Thoracic aorta (tissue), 2 donors: ENCODE measurements at regions not wholly inside any gene's neighbourhood (a gene's known extent, or its start where the extent isn't known, plus 50 kb on each side); places are given as distances from the start of the nearest gene placed in this dataset.

ENCODE experiments used
- ATAC-seq: fragments of 150-250 bp; one replicate; pipeline ENCODE4 v1.8.0; 2017; ENCODE audit warnings: low read depth; ENCODE audit not compliant: insufficient number of reproducible peaks, low FRiP score
- DNase-seq: peaks from one replicate; pipeline ENCODE4 v3.0.0-alpha.2; 2020; ENCODE audit warnings: low spot score
- H3K27ac ChIP-seq, 2 donors: fragments of 200-600 bp; sonication (generic); 1 replicate in 1 of 2; 2 replicates in 1 of 2; pipeline ENCODE4 v1.5.1; 2016; ENCODE audit warnings: mild to moderate bottlenecking in 2 of 2, moderate library complexity in 2 of 2
- H3K27me3 ChIP-seq: fragments of 200-600 bp; sonication (generic); replicated peaks from 2 replicates; pipeline ENCODE4 v1.6.0; 2016; ENCODE audit warnings: mild to moderate bottlenecking; ENCODE audit not compliant: insufficient read depth
- H3K36me3 ChIP-seq: fragments of 200-600 bp; sonication (generic); one replicate; pipeline ENCODE4 v1.5.1; 2016
- H3K4me1 ChIP-seq, 2 donors: fragments of 200-600 bp; sonication (generic); 1 replicate in 1 of 2; 2 replicates in 1 of 2; pipeline versions ENCODE4 v1.5.1 to v1.6.0; 2016; ENCODE audit warnings: low read depth in 2 of 2, mild to moderate bottlenecking in 1 of 2; ENCODE audit not compliant: control insufficient read depth in 1 of 2
- H3K4me3 ChIP-seq: fragments of 200-600 bp; sonication (generic); 2 replicates; pipeline ENCODE4 v1.5.1; 2016; ENCODE audit warnings: mild to moderate bottlenecking
- H3K9me3 ChIP-seq: fragments of 200-600 bp; sonication (generic); 2 replicates; pipeline ENCODE4 v1.5.1; 2016
- TF ChIP-seq, protein P1 (sequence below): fragments of 200-600 bp; sonication (generic); IDR thresholded peaks from one replicate; pipeline ENCODE4 v1.5.1; 2019; ENCODE audit warnings: antibody characterized with exemption

DNA sequence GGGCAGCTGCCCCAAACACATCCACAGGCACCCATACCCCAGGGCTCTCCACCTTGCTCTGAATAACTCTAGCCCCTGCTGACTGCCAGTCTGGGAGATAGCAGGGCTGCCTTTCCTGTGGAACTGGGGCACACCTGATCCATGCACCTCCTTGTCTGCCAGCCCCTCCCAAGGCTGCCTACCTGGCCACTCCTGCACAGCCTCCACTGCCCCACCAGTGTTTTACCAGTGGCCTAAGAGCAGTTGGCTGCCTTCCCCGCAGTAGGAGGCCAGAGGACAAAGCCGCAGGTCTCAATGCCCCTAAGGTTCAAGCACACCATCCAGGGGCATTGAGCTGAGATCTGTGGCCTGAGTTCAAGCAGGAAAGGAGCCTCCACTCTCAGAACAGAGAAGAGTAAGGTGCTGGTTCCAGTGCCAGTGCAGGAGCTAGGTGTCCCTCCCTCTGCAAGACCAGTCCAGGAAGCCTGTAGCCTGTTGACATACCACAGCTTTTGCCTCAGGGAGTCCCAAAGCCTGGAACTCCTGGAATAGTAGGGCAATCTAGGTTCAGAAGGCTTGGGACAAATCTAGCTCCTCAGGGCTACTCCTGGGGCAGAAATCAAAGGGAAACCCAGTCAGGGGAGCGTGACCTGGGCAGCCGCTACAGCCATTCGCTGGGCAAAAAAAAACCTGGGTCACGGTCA, 514.5 kb upstream of the PTGER4 start:
- no peak for DNase-seq
- TF ChIP-seq, protein P1, sequence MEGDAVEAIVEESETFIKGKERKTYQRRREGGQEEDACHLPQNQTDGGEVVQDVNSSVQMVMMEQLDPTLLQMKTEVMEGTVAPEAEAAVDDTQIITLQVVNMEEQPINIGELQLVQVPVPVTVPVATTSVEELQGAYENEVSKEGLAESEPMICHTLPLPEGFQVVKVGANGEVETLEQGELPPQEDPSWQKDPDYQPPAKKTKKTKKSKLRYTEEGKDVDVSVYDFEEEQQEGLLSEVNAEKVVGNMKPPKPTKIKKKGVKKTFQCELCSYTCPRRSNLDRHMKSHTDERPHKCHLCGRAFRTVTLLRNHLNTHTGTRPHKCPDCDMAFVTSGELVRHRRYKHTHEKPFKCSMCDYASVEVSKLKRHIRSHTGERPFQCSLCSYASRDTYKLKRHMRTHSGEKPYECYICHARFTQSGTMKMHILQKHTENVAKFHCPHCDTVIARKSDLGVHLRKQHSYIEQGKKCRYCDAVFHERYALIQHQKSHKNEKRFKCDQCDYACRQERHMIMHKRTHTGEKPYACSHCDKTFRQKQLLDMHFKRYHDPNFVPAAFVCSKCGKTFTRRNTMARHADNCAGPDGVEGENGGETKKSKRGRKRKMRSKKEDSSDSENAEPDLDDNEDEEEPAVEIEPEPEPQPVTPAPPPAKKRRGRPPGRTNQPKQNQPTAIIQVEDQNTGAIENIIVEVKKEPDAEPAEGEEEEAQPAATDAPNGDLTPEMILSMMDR, result no peak

DNA sequence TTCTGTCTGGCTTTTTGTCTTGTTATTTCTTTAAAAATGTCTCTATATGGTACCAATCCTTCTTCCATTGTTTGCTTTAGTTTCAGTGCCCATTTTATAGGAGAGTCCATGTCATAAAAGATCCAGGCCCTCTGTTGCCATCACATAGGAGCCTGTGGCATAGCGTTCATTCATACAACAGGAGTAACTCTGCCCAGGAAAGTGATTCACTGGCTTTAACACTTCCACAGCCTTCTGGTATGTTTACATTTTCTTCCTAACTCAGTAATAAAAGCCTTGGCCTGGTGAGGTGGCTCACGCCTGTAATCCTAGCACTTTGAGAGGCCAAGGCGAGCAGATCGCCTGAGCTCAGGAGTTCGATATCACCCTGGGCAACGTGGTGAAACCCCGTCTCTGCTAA, 519.3 kb upstream of the PTGER4 start:
- no peaks in the 10 kb centered on the region for H3K9me3 ChIP-seq
- H3K27ac ChIP-seq, result no peak overlapping the region
- ATAC-seq (no peak), DNase-seq (no peak)
- no peaks in the 10 kb centered on the region for H3K4me1 ChIP-seq
- H3K27me3 ChIP-seq, result no peaks in the 10 kb centered on the region
- H3K4me3 ChIP-seq, result no peak overlapping the region
- no peaks in the 10 kb centered on the region for H3K36me3 ChIP-seq
- TF ChIP-seq, protein P1, result no peak

More for the DNA sequence above, 514.5 kb upstream of the PTGER4 start:
- ATAC-seq, result no peak
- H3K36me3 ChIP-seq, result no peaks in the 10 kb centered on the region
- no peaks in the 10 kb centered on the region for H3K9me3 ChIP-seq
- no peaks in the 10 kb centered on the region for H3K27me3 ChIP-seq
- H3K4me3 ChIP-seq, result no peak overlapping the region
- H3K27ac ChIP-seq, result no peak overlapping the region
- H3K4me1 ChIP-seq, result no peaks in the 10 kb centered on the region

DNA sequence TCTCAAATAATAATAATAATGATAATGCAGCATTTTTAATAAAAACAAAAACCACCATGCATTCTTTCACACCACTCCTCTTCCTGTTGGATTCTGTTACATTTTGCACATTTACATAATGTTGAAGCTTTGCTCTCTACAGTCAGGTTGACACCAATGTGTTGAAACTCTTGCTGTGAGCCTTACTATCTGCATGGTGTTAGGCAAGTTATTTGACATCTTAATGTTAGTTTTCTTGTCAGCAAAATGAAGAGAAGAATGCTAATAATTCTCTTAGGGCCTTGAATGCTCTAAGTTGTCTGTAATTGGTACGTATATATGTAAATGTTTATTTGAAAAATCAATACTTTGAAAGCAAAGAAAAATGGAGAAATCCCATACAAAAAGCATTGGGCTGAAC, 525.5 kb upstream of the PTGER4 start:
- Histone ChIP-seq H3K9me3 (no peaks in the 10 kb centered on the region), H3K4me1 (no peaks in the 10 kb centered on the region), H3K27ac (no peak overlapping the region), H3K4me3 (no peak overlapping the region), H3K27me3 (no peaks in the 10 kb centered on the region), H3K36me3 (no peaks in the 10 kb centered on the region)
- DNase-seq (no peak), ATAC-seq (no peak)
- TF ChIP-seq, protein P1, result no peak

DNA sequence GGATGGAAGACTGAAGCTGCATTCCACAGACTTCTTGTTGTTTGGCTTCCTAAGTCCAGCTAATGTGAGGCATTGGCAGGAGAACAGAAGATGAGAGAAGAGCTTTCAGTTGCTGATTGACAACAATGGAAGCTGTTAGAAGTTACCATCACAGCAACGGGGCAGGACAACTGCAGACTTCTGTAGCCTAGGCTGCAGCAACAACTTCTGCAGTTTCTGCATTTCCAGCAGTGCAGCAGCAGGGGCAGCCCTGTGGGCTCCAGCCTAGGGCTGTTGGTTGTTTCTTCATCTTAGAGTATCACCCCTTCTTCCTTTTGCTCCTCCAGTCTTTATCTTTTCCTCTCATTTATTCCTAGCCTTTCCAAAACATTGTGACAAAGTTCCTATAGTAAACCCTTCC, 528.8 kb upstream of the PTGER4 start:
- no peak for DNase-seq
- Histone ChIP-seq H3K4me1 (no peaks in the 10 kb centered on the region), H3K27ac (no peak overlapping the region), H3K9me3 (no peaks in the 10 kb centered on the region), H3K36me3 (no peaks in the 10 kb centered on the region), H3K27me3 (no peaks in the 10 kb centered on the region), H3K4me3 (no peak overlapping the region)
- TF ChIP-seq, protein P1, result no peak
- ATAC-seq, result no peak

DNA sequence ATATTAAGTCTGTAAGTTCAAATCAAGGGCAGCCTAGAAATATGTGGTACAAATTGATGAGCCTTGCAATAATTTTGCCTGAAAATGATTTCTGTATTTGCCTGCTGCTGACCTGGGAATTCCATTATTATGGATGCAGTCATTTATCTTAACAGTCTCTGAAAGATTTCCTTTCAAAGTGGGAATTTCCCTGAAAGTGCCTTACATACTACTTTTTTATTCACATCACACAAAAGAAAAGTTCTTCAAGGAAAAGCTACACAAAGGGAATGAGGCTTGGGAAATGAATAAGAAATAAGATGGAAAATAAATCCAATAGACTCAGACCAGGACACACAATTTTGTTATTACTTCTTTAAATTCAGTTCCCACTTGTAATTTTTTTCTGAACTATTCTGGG, 537.8 kb upstream of the PTGER4 start:
- DNase-seq, result no peak
- H3K4me3 ChIP-seq, result no peak overlapping the region
- no peak overlapping the region for H3K27ac ChIP-seq
- TF ChIP-seq, protein P1, result no peak
- H3K4me1 ChIP-seq, result no peaks in the 10 kb centered on the region
- H3K9me3 ChIP-seq, result no peaks in the 10 kb centered on the region
- H3K27me3 ChIP-seq, result no peaks in the 10 kb centered on the region
- H3K36me3 ChIP-seq, result no peaks in the 10 kb centered on the region
- no peak for ATAC-seq
